OCI-LY3 (cell line): ENCODE measurements at regions not wholly inside any gene's neighbourhood (a gene's known extent, or its start where the extent isn't known, plus 50 kb on each side); places are given as distances from the start of the nearest gene placed in this dataset.
"Not testable (repeated sequence)": the region's sequence is repeated elsewhere in the genome, so short reads cannot be mapped to it uniquely, and the experiment has no call there.

Source experiments
- EZH2phosphoT487 ChIP-seq: fragments of 200-600 bp; shearing (Covaris generic); IDR thresholded peaks from 2 replicates; pipeline ENCODE4 v1.6.1; 2018; ENCODE audit warnings: antibody characterized with exemption, mixed run types, low read depth
- TF ChIP-seq, protein P1 (sequence below): fragments of 200-600, 300-600 bp; sonication (generic); IDR thresholded peaks from 2 replicates; pipeline ENCODE4 v1.5.1; 2014; ENCODE audit warnings: antibody characterized with exemption, low read length, low read depth

DNA sequence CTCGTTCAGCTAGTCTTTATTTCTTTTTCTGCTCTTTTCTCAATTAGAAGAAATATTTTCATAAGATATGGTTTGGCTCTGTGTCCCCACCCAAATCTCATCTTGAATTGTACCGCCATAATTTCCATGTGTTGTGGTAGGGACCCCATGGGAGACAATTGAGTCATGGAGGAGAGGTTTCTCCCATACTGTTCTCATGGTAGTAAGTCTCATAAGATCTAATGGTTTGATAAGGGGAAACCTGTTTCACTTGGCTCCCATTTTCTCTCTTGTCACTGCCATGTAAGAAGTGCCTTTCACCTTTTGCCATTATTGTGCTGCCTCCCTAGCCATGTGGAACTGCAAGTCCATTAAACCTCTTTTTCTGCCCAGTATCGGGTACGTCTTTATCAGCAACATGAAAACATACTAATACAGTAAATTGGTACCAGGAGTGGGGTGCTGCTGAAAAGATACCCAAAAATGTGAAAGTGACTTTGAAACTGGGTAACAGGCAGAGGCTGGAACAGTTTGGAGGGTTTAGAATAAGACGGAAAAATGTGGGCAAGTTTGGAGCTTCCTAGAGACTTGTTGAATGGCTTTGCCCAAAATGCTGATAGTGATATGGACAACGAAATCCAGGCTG lies 112.0 kb upstream of the SMARCA2 start:
- TF ChIP-seq, protein P1, sequence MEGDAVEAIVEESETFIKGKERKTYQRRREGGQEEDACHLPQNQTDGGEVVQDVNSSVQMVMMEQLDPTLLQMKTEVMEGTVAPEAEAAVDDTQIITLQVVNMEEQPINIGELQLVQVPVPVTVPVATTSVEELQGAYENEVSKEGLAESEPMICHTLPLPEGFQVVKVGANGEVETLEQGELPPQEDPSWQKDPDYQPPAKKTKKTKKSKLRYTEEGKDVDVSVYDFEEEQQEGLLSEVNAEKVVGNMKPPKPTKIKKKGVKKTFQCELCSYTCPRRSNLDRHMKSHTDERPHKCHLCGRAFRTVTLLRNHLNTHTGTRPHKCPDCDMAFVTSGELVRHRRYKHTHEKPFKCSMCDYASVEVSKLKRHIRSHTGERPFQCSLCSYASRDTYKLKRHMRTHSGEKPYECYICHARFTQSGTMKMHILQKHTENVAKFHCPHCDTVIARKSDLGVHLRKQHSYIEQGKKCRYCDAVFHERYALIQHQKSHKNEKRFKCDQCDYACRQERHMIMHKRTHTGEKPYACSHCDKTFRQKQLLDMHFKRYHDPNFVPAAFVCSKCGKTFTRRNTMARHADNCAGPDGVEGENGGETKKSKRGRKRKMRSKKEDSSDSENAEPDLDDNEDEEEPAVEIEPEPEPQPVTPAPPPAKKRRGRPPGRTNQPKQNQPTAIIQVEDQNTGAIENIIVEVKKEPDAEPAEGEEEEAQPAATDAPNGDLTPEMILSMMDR, result not testable (repeated sequence)
- not testable (repeated sequence) for TF ChIP-seq EZH2phosphoT487
